ENCODE measurements at regions not wholly inside any gene's neighbourhood (a gene's known extent, or its start where the extent isn't known, plus 50 kb on each side); places are given as distances from the start of the nearest gene placed in this dataset.

- TF ChIP-seq CTCF (IDR thresholded peaks at IDR 0.05; ENCODE audit: low read length) = no peak
- TF ChIP-seq EZH2 (IDR thresholded peaks at IDR 0.05; ENCODE audit: borderline replicate concordance, low read length) = no peak
Measured at GRCh38 chr13:78540058-78540457, 63.3 kb downstream of the POU4F1 start.

Data from OCI-LY1 (cell line).